ENCODE measurements at regions not wholly inside any gene's neighbourhood (a gene's known extent, or its start where the extent isn't known, plus 50 kb on each side); places are given as distances from the start of the nearest gene placed in this dataset.

DNA sequence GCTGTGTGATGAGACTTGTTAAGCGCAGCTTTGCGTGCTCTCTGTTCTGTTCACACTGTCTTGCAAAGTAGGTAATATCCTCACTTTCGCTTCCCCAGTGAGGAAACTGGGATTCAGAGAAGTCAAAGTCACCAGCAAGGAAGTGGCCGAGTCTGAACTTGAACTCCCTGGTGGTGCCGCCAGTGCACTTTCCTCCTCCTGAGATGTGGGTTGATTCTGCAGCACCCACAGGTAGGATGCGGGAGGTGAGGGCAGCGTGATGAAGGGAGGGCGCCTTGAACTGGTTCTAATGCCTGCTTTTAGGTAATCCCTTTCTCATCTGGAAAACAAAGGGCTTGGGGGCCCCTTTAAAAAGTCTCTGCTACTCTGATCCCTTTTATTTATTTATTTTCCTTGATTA lies 54.9 kb upstream of the IGF1 start:
- ChIA-PET CTCF (no interaction called here), POLR2A (no interaction called here)
- no peaks in the 10 kb centered on the region for H3K27me3 ChIP-seq (ENCODE audit: control insufficient read depth in 2 of 2, insufficient read depth in 2 of 2, low read length in 2 of 2)
- H3K36me3 ChIP-seq (ENCODE audit: control insufficient read depth in 2 of 2, extremely low read depth in 1 of 2, insufficient read depth in 2 of 2, low read length in 2 of 2), result no peaks in the 10 kb centered on the region
- no peak for FAIRE-seq
- no peak overlapping the region for H3K27ac ChIP-seq (ENCODE audit: insufficient read depth, low read depth, low read length)
- H3K9me3 ChIP-seq (replicated peaks; ENCODE audit: control insufficient read depth, insufficient read depth, low read length), result no peaks in the 10 kb centered on the region
- TF ChIP-seq POLR2A (IDR thresholded peaks at IDR 0.05; ENCODE audit: low read depth, low read length), result no peak
- TF ChIP-seq GATA2 (IDR thresholded peaks at IDR 0.05; ENCODE audit: insufficient read depth, insufficient read length, low read depth, low read length), result no peak
- no peak for TF ChIP-seq EZH2 (IDR thresholded peaks at IDR 0.05; ENCODE audit: borderline replicate concordance, low read depth, low read length, severe bottlenecking)
- no peak for TF ChIP-seq POLR2AphosphoS5 (IDR thresholded peaks at IDR 0.05; ENCODE audit: insufficient read depth, low read depth, low read length)
- TF ChIP-seq JUN (IDR thresholded peaks at IDR 0.05; ENCODE audit: borderline replicate concordance, insufficient read depth, insufficient read length, low read depth), result no peak
- TF ChIP-seq, protein P1, sequence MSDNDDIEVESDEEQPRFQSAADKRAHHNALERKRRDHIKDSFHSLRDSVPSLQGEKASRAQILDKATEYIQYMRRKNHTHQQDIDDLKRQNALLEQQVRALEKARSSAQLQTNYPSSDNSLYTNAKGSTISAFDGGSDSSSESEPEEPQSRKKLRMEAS (IDR thresholded peaks at IDR 0.05; ENCODE audit: insufficient read depth, insufficient read length), result no peak
- TF ChIP-seq MYC (IDR thresholded peaks at IDR 0.05; ENCODE audit: low read depth, low read length), result no peak
- TF ChIP-seq FOS (IDR thresholded peaks at IDR 0.05; ENCODE audit: borderline replicate concordance, insufficient read depth, low read length), result no peak
- TF ChIP-seq, protein P2, sequence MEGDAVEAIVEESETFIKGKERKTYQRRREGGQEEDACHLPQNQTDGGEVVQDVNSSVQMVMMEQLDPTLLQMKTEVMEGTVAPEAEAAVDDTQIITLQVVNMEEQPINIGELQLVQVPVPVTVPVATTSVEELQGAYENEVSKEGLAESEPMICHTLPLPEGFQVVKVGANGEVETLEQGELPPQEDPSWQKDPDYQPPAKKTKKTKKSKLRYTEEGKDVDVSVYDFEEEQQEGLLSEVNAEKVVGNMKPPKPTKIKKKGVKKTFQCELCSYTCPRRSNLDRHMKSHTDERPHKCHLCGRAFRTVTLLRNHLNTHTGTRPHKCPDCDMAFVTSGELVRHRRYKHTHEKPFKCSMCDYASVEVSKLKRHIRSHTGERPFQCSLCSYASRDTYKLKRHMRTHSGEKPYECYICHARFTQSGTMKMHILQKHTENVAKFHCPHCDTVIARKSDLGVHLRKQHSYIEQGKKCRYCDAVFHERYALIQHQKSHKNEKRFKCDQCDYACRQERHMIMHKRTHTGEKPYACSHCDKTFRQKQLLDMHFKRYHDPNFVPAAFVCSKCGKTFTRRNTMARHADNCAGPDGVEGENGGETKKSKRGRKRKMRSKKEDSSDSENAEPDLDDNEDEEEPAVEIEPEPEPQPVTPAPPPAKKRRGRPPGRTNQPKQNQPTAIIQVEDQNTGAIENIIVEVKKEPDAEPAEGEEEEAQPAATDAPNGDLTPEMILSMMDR (IDR thresholded peaks at IDR 0.05; ENCODE audit: extremely low read depth in 1 of 2, insufficient read depth in 1 of 2, low read depth in 1 of 2, low read length in 2 of 2), result no peak
- no peak overlapping the region for H3K4me2 ChIP-seq (ENCODE audit: insufficient read depth, low read length)
- dilution Hi-C loops (cut with MboI; ENCODE audit: extremely low pct_ligation_motif_present, low sequenced_read_pairs) (no loop called here), intact Hi-C loops (cut with micrococcal nuclease) (no loop called here)
- no peak overlapping the region for H2AFZ ChIP-seq (ENCODE audit: low read depth, low read length)
- no peaks in the 10 kb centered on the region for H3K4me1 ChIP-seq (ENCODE audit: control insufficient read depth, extremely low read depth, insufficient read depth, low read length)
- H3K9me1 ChIP-seq (replicated peaks; ENCODE audit: control insufficient read depth, extremely low read depth, insufficient read depth, low read length), result no peaks in the 10 kb centered on the region
- no peak overlapping the region for H3K4me3 ChIP-seq (replicated peaks in 1 of 3; ENCODE audit: insufficient read depth in 1 of 3, low read depth in 1 of 3, low read length in 3 of 3)
- no TSS peak for BruUV-seq (replicated peaks)
- no peaks in the 10 kb centered on the region for H3K79me2 ChIP-seq (ENCODE audit: control insufficient read depth, insufficient read depth, low read length)
- H4K20me1 ChIP-seq (replicated peaks; ENCODE audit: control insufficient read depth, extremely low read depth, insufficient read depth, low read length), result no peaks in the 10 kb centered on the region
- no peak for DNase-seq (ENCODE audit: low read depth, low spot score)
- H3K9ac ChIP-seq (replicated peaks; ENCODE audit: extremely low read depth, insufficient read depth, low read length), result no peak overlapping the region

Data from endothelial cell of umbilical vein (primary cell).